Kasumi-1 (cell line): ENCODE measurements at regions not wholly inside any gene's neighbourhood (a gene's known extent, or its start where the extent isn't known, plus 50 kb on each side); places are given as distances from the start of the nearest gene placed in this dataset.
A peak's percentile ranks its signal among the peaks of the same experiment; 100 is the strongest.
"Not testable (repeated sequence)": the region's sequence is repeated elsewhere in the genome, so short reads cannot be mapped to it uniquely, and the experiment has no call there.

Experiments
- DNase-seq, 2 experiments: peaks; one replicate each; lab custom pipeline; 2025; lab: John Stamatoyannopoulos, UW

GRCh38 chr14:41549821-41550607 is 56.7 kb upstream of the LRFN5 start:
- no peak for DNase-seq

GRCh38 chr14:41549282-41549681 is 57.4 kb upstream of the LRFN5 start:
- no peak for DNase-seq

- no peak for DNase-seq
Observed at GRCh38 chr14:41548666-41549065, 58.0 kb upstream of the LRFN5 start.

- DNase-seq = no peak
Observed at GRCh38 chr14:41541333-41541732, 65.3 kb upstream of the LRFN5 start.

- no peak for DNase-seq
Observed at GRCh38 chr14:41532255-41532654, 74.4 kb upstream of the LRFN5 start.

- DNase-seq = no peak
Observed at GRCh38 chr14:41521891-41522290, 84.8 kb upstream of the LRFN5 start.

- DNase-seq = not testable (repeated sequence)
Observed at GRCh38 chr14:41518030-41518429, 88.6 kb upstream of the LRFN5 start.

- DNase-seq = no peak
Observed at GRCh38 chr14:41506552-41506951, 100.1 kb upstream of the LRFN5 start.

GRCh38 chr14:41505491-41505890 is 101.2 kb upstream of the LRFN5 start:
- no peak for DNase-seq

- no peak for DNase-seq
Observed at GRCh38 chr14:41498959-41499358, 107.7 kb upstream of the LRFN5 start.

- peak; percentile 4 to 14 for DNase-seq
Observed at GRCh38 chr14:41490323-41490722, 116.4 kb upstream of the LRFN5 start.

- no peak for DNase-seq
Observed at GRCh38 chr14:41489315-41489972, 117.2 kb upstream of the LRFN5 start.

GRCh38 chr14:41488401-41488800 is 118.3 kb upstream of the LRFN5 start:
- DNase-seq = no peak

GRCh38 chr14:41482861-41483260 is 123.8 kb upstream of the LRFN5 start:
- DNase-seq = peak; percentile 37 to 51

GRCh38 chr14:41476526-41476925 is 130.2 kb upstream of the LRFN5 start:
- no peak for DNase-seq

- DNase-seq = no peak
Observed at GRCh38 chr14:41461380-41461779, 145.3 kb upstream of the LRFN5 start.

GRCh38 chr14:41457393-41457792 is 149.3 kb upstream of the LRFN5 start:
- no peak for DNase-seq

- no peak for DNase-seq
Observed at GRCh38 chr14:41449066-41449465, 157.6 kb upstream of the LRFN5 start.

GRCh38 chr14:41446008-41446407 is 160.7 kb upstream of the LRFN5 start:
- DNase-seq = no peak

- DNase-seq = no peak
Observed at GRCh38 chr14:41423503-41423902, 183.2 kb upstream of the LRFN5 start.

GRCh38 chr14:41421308-41421707 is 185.4 kb upstream of the LRFN5 start:
- not testable (repeated sequence) for DNase-seq

- no peak for DNase-seq
Observed at GRCh38 chr14:41419709-41420108, 187.0 kb upstream of the LRFN5 start.

- DNase-seq = no peak
Observed at GRCh38 chr14:41418851-41419250, 187.8 kb upstream of the LRFN5 start.

- no peak for DNase-seq
Observed at GRCh38 chr14:41409806-41410205, 196.9 kb upstream of the LRFN5 start.
